Peyer's patch (tissue), 4 donors: ENCODE measurements at regions not wholly inside any gene's neighbourhood (a gene's known extent, or its start where the extent isn't known, plus 50 kb on each side); places are given as distances from the start of the nearest gene placed in this dataset.

Experiments used
- POLR2A ChIP-seq, 2 donors: fragments of 450-650 bp; IDR thresholded peaks; one replicate each; pipeline ENCODE4 v1.5.1; 2017; ENCODE audit warnings: antibody characterized with exemption in 2 of 2, mild to moderate bottlenecking in 2 of 2, moderate library complexity in 2 of 2
- TF ChIP-seq, protein P1 (sequence below), 6 experiments: fragments of 450-650 bp in 4 of 6; fragments of 200-600 bp in 2 of 6; sonication (generic) in 1 of 6; IDR thresholded peaks; one replicate each; pipeline ENCODE4 v1.5.1; 2017 to 2019; ENCODE audit warnings: antibody characterized with exemption in 6 of 6, mild to moderate bottlenecking in 3 of 6, moderate library complexity in 1 of 6

DNA sequence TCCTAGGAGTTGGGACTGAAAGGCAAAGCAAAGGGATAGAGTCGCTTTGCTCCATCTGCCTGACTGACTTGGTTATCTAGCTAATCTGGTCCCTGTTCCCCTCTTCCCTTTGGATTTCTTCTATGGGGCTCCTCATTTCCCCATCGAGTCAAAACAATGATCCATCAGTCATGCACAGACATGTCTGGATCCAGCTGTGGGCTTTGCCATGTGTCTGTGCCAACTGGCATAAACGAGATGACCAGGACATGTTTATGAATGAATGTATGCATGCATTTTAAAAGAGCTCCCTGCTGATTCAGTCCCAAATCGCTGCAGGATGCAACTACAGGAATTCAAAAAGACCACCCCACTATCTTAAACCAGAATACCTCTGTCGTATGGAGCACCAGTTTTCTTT is 122.0 kb downstream of the ARL4A start:
- TF ChIP-seq, protein P1, sequence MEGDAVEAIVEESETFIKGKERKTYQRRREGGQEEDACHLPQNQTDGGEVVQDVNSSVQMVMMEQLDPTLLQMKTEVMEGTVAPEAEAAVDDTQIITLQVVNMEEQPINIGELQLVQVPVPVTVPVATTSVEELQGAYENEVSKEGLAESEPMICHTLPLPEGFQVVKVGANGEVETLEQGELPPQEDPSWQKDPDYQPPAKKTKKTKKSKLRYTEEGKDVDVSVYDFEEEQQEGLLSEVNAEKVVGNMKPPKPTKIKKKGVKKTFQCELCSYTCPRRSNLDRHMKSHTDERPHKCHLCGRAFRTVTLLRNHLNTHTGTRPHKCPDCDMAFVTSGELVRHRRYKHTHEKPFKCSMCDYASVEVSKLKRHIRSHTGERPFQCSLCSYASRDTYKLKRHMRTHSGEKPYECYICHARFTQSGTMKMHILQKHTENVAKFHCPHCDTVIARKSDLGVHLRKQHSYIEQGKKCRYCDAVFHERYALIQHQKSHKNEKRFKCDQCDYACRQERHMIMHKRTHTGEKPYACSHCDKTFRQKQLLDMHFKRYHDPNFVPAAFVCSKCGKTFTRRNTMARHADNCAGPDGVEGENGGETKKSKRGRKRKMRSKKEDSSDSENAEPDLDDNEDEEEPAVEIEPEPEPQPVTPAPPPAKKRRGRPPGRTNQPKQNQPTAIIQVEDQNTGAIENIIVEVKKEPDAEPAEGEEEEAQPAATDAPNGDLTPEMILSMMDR (IDR thresholded peaks at IDR 0.05): no peak
- TF ChIP-seq POLR2A (IDR thresholded peaks at IDR 0.05): no peak
